HG03558 (cell line): ENCODE measurements at regions not wholly inside any gene's neighbourhood (a gene's known extent, or its start where the extent isn't known, plus 50 kb on each side); places are given as distances from the start of the nearest gene placed in this dataset.

Experiments
- ATAC-seq: cut with Tn5 transposase; IDR thresholded peaks from one replicate; pipeline ENCODE4 v1.9.1; 2021; ENCODE audit warnings: moderate number of reproducible peaks; ENCODE audit not compliant: unreplicated experiment; ENCODE audit errors: extremely low read depth

DNA sequence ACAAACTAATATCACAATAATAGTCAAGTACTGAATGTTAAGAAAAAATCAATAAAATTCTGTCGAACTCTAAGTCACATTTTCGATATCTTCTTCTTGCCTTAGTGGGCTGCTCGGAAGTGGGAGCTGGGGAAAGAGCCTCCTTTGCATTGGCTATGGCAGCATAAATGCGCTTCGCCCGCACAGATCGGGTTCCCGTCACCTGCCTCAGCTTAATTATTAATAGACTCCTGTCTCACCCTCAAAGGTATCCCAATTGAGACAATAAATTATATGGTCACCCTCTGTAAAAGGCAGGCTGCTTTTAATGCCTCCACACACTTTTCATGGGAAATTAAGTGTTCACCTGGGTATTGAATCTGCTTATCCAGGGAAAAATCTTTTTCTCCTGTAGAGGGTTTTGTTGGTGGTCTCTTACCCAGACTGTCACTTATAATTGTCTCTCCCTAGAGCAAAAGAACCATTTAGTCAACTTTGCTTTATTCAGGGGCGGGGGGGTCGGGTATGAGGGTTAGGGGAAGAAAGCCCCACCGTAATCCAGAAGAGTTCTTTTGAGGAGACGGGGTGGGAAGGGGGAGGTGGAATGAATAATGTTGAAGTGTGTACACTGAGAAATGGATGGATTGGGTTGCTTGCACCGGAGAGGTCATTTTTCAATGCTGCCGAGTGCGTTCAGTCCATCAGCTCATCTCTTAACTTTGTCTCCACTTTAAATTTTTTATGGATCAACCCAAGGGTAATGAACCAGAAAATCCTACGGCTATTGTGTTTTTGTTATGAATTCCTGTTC, 682.6 kb upstream of the SGCG start:
- no peak for ATAC-seq

DNA sequence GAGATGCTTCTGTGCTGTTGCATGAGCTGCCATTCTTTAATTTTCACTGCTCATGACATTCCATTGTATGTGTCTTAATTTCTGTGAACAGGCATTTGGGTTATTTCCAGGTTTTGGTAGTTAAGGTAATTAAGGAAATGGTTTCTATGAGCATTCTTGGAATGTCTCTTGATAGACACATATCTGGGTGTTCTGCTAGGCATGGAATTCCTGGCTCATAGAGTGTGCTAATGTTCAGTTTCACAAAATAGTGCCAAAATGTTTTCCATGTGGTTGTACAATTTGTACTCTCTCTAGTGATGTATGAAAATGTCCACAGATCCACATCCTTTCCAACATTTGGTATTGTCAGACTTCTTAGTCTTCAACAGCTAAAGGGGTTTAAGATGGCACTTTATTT, 680.9 kb upstream of the SGCG start:
- no peak for ATAC-seq

GRCh38 chr13:22505489-22505888, 675.3 kb upstream of the SGCG start:
- no peak for ATAC-seq

DNA sequence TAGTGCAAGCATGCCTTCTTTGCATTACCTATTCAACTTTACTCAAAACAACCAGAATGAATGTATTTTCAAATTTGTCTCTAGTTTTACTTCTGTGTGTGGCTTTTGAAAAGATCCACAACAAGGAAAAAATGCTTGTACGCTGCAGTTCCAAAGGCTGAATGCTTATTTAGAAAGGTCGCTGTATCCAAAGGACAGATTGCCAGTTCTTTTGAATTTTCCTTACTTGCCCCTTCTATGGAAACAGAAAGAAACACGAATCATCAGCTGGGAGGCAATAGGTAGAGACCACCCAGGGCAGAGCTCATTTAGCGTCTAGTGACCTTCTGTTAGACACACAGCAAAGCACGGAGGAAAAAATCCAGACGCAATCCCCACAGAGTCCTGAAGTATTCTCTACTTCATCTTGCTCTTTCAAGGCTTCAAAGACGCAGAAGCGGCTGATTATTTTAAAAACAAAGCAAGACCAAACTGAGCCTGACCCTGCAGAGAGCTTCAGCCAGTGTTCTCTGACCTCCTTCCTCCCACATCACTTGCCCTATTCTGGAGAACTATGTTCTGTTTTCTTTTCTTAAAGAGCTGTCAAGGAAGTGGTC, 674.6 kb upstream of the SGCG start:
- no peak for ATAC-seq

DNA sequence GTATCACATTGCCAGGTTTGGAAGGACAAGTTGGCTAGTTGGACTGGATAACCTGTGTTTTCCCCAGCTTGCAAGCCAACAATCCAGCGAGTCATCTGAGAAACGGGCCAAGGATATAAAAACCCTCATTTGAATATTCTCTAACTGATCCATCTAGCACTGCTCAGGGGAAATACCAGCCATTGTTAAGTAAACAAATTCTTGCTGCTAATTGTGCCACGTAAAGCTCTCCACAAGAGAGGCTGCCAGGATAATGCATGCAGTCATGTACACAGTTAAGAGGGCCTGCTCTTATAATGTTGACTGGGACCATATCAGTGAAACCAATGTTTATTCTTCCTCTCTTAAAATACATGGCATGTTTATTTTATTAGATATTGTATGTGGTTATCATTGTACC, 663.2 kb upstream of the SGCG start:
- no peak for ATAC-seq

- ATAC-seq: no peak
Observed at GRCh38 chr13:22536851-22537250, 643.9 kb upstream of the SGCG start.

DNA sequence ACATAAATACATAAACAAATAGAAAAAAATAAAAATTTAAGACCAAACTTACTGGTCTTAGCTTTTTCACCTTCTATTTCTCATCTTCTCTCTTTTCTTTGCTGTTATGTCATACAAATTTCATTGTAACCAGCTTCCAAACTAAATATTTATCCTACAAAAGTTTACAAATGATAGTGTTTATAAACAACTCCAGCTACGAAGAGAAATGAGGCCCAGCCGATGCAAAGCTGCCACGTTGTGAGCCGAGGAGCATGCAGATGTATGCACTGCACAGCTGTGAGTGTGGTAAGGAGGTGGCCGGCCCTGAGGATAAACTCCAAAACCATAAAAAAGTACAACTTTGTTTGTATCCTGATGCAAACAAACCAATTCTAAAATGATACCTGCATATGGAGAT, 642.4 kb upstream of the SGCG start:
- no peak for ATAC-seq

DNA sequence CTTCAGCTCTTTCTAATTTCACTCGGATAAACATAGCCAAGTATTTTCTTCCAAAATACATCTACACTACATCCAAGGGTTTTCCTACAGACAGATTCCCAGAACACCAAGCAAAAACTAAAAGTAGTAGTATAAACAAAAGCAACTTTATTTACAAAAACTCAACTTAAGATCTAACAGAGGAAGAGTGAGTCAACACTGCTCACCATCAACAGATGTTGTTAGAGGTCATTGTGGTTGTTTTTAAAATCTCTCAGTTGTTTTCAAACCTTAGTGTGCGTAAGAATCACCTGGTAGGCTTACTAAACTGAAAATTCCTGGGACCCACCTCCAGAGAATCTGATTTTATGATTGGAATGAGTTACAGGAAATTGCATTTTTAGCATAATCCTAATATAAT, 631.7 kb upstream of the SGCG start:
- no peak for ATAC-seq

GRCh38 chr13:22561581-22561980, 619.2 kb upstream of the SGCG start:
- no peak for ATAC-seq

GRCh38 chr13:22562116-22562515, 618.7 kb upstream of the SGCG start:
- no peak for ATAC-seq

GRCh38 chr13:22563272-22563671, 617.5 kb upstream of the SGCG start:
- ATAC-seq: no peak

- no peak for ATAC-seq
Observed at GRCh38 chr13:22569811-22570210, 611.0 kb upstream of the SGCG start.

DNA sequence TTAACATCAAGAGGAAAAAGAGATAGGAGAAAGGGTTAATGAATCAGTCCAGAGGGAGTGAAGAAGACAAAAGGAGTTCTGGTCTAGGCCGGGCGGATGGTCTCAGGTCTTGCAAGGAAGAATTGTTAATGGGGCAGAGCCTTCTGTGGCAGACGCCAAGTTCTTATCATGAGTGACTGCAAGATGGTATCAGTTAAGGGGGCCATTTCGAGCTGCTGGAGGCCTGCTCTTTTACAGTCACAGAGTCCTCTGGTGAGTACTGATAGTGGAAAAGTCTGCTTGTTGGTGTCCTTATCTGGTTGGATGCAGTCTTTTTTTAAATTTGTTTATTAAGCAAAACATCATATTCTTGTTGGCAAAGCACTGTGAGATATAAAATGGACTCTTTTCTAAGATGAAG, 590.9 kb upstream of the SGCG start:
- no peak for ATAC-seq

GRCh38 chr13:22592515-22592914, 588.3 kb upstream of the SGCG start:
- ATAC-seq: no peak

- no peak for ATAC-seq
Observed at GRCh38 chr13:22594041-22594440, 586.7 kb upstream of the SGCG start.

- ATAC-seq: no peak
Observed at GRCh38 chr13:22596171-22596863, 584.5 kb upstream of the SGCG start.

DNA sequence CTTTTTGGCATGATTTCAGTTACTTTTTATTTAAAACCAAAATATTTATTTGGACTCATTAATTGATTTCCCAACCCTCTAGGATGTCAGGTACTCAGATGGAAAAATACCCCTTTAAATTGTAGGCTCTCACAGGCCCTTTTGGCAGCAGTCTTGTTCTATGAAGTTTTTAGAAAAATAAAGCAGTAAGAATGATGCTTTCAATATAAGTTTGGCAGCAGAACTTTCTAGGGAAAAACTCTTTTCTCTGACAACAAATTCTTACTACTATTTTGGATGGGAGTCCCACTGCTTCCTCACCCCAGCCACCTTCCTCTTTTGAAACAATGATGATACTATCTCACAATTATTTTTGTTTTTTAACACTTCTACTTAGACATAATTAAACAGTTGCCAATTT, 581.6 kb upstream of the SGCG start:
- no peak for ATAC-seq

- ATAC-seq: no peak
Observed at GRCh38 chr13:22618002-22618401, 562.8 kb upstream of the SGCG start.

- no peak for ATAC-seq
Observed at GRCh38 chr13:22625691-22626090, 555.1 kb upstream of the SGCG start.

- ATAC-seq: no peak
Observed at GRCh38 chr13:22629374-22629773, 551.4 kb upstream of the SGCG start.

DNA sequence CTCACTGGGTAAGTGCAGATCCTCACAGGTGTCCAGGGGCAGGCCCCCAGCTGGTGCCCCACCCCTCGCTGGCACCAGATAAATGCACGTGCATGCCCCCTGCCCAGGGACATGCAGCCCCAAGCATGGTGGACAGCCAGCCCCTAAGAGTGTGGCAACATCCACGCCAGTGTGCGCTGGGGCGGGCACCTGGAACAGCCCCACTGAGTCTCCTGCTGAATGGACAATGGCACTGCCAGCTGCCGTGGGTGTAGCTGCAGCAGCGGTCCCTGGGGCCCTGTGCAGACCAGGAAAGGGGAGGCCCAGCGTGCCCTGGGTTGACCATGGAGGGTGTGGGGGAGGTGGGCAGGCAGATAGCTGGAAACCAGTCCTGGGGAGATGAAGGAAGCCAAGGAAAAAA, 538.7 kb upstream of the SGCG start:
- ATAC-seq: no peak

DNA sequence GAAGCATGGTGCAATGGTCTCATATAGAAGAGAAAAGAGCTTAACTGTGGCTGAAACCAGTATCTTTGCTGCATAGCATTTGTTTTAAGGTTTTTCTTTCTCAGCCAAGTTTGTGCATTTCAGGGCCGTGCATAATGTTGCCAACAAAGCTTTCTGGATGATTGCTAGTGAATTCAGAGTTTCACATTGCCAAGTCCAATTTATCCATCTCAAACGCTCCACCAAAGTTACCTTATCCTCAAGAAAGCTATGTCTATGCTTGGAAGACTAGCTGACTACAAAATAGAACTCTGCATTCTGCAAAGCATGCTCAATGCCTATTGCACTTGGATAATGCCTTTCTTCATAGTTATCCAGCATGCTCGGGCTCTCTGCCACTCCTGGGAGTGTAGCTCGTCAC, 535.8 kb upstream of the SGCG start:
- no peak for ATAC-seq
